KMS-11 (cell line): ENCODE measurements at regions not wholly inside any gene's neighbourhood (a gene's known extent, or its start where the extent isn't known, plus 50 kb on each side); places are given as distances from the start of the nearest gene placed in this dataset.

Experiments used
- H2AFZ ChIP-seq: fragments of 200-600 bp; sonication (generic); 2 replicates; pipeline ENCODE4 v1.6.1; 2016; ENCODE audit warnings: antibody characterized with exemption, mixed run types, low read depth
- H3K27ac ChIP-seq: fragments of 200-600 bp; sonication (generic); 2 replicates; pipeline ENCODE4 v1.6.1; 2016; ENCODE audit warnings: mild to moderate bottlenecking, mixed run types
- H3K27me3 ChIP-seq: fragments of 200-600 bp; sonication (generic); 2 replicates; pipeline ENCODE4 v1.6.1; 2017; ENCODE audit warnings: mild to moderate bottlenecking, low read depth, mixed run types, moderate library complexity; ENCODE audit not compliant: insufficient read depth
- H3K36me3 ChIP-seq: fragments of 200-600 bp; sonication (generic); 2 replicates; pipeline ENCODE4 v1.6.1; 2017; ENCODE audit warnings: mild to moderate bottlenecking, mixed run types; ENCODE audit not compliant: insufficient read depth
- H3K4me1 ChIP-seq: fragments of 200-600 bp; sonication (generic); 2 replicates; pipeline ENCODE4 v1.6.1; 2016; ENCODE audit warnings: mild to moderate bottlenecking, low read depth, mixed run types; ENCODE audit not compliant: poor library complexity, severe bottlenecking
- H3K4me2 ChIP-seq: fragments of 200-600 bp; sonication (generic); 2 replicates; pipeline ENCODE4 v1.7.0; 2016; ENCODE audit warnings: mild to moderate bottlenecking, mixed run types
- H3K4me3 ChIP-seq: fragments of 200-600 bp; sonication (generic); IDR thresholded peaks from 2 replicates; pipeline ENCODE4 v1.6.1; 2017; ENCODE audit warnings: low read depth, low read length, mixed read lengths; ENCODE audit not compliant: insufficient read depth
- H3K79me2 ChIP-seq: fragments of 200-600 bp; sonication (generic); 2 replicates; pipeline ENCODE4 v1.6.1; 2016; ENCODE audit warnings: low read depth, mixed run types; ENCODE audit not compliant: insufficient read depth
- H3K9ac ChIP-seq: fragments of 200-600 bp; sonication (generic); 2 replicates; pipeline ENCODE4 v1.6.1; 2016; ENCODE audit warnings: mild to moderate bottlenecking, mixed run types
- H4K20me1 ChIP-seq: fragments of 200-600 bp; sonication (generic); 2 replicates; pipeline ENCODE4 v1.6.1; 2016; ENCODE audit warnings: mild to moderate bottlenecking, mixed run types; ENCODE audit not compliant: insufficient read depth
- CTCF ChIP-seq: fragments of 200-600 bp; sonication (generic); conservative IDR thresholded peaks from 2 replicates; pipeline ENCODE4 v1.6.1; 2017; ENCODE audit warnings: low read depth, mild to moderate bottlenecking, antibody characterized with exemption, low read length, moderate library complexity, mixed read lengths

GRCh38 chr6:167678102-167679101, 148.3 kb upstream of the AFDN start:
- no peaks in the 10 kb centered on the region for H3K79me2 ChIP-seq
- no peaks in the 10 kb centered on the region for H4K20me1 ChIP-seq
- H3K36me3 ChIP-seq, result no peaks in the 10 kb centered on the region
- no peak overlapping the region for H2AFZ ChIP-seq
- no peak for TF ChIP-seq CTCF
- no peak overlapping the region for H3K9ac ChIP-seq
- H3K27ac ChIP-seq, result no peak overlapping the region
- H3K4me2 ChIP-seq, result no peak overlapping the region
- no peaks in the 10 kb centered on the region for H3K4me1 ChIP-seq
- H3K4me3 ChIP-seq, result no peak overlapping the region
- no peaks in the 10 kb centered on the region for H3K27me3 ChIP-seq

GRCh38 chr6:167679122-167679736, 147.5 kb upstream of the AFDN start:
- TF ChIP-seq CTCF, result no peak
- H3K79me2 ChIP-seq, result no peaks in the 10 kb centered on the region
- no peaks in the 10 kb centered on the region for H4K20me1 ChIP-seq
- no peaks in the 10 kb centered on the region for H3K4me1 ChIP-seq
- no peaks in the 10 kb centered on the region for H3K27me3 ChIP-seq
- no peak overlapping the region for H3K4me3 ChIP-seq
- H3K36me3 ChIP-seq, result no peaks in the 10 kb centered on the region
- H3K27ac ChIP-seq, result no peak overlapping the region
- H3K9ac ChIP-seq, result no peak overlapping the region
- H2AFZ ChIP-seq, result no peak overlapping the region
- no peak overlapping the region for H3K4me2 ChIP-seq

- no peak overlapping the region for H3K4me2 ChIP-seq
- H3K9ac ChIP-seq, result no peak overlapping the region
- H4K20me1 ChIP-seq, result no peaks in the 10 kb centered on the region
- no peaks in the 10 kb centered on the region for H3K4me1 ChIP-seq
- no peaks in the 10 kb centered on the region for H3K36me3 ChIP-seq
- H3K79me2 ChIP-seq, result no peaks in the 10 kb centered on the region
- TF ChIP-seq CTCF, result no peak
- no peak overlapping the region for H3K27ac ChIP-seq
- H2AFZ ChIP-seq, result no peak overlapping the region
- H3K4me3 ChIP-seq, result no peak overlapping the region
- no peaks in the 10 kb centered on the region for H3K27me3 ChIP-seq
Measured at GRCh38 chr6:167679790-167680604, 146.7 kb upstream of the AFDN start.

- no peak overlapping the region for H3K9ac ChIP-seq
- H3K36me3 ChIP-seq, result no peaks in the 10 kb centered on the region
- no peak overlapping the region for H3K27ac ChIP-seq
- no peak overlapping the region for H3K4me2 ChIP-seq
- H2AFZ ChIP-seq, result no peak overlapping the region
- H3K27me3 ChIP-seq, result no peaks in the 10 kb centered on the region
- no peaks in the 10 kb centered on the region for H3K4me1 ChIP-seq
- no peaks in the 10 kb centered on the region for H3K79me2 ChIP-seq
- H3K4me3 ChIP-seq, result no peak overlapping the region
- no peaks in the 10 kb centered on the region for H4K20me1 ChIP-seq
- no peak for TF ChIP-seq CTCF
Measured at GRCh38 chr6:167680605-167681149, 146.0 kb upstream of the AFDN start.
